Neural cell (in vitro differentiated cells): ENCODE measurements at regions not wholly inside any gene's neighbourhood (a gene's known extent, or its start where the extent isn't known, plus 50 kb on each side); places are given as distances from the start of the nearest gene placed in this dataset.

ENCODE experiments used
- H2AFZ ChIP-seq: fragments of 200-600, 300-800 bp; sonication (generic), shearing (Covaris generic); 2 replicates; pipeline ENCODE4 v1.6.0; 2014; ENCODE audit warnings: low read depth, mild to moderate bottlenecking, antibody characterized with exemption, low read length, moderate library complexity
- H3F3A ChIP-seq: fragments of 200-600 bp; shearing (Covaris generic); 2 replicates; pipeline ENCODE4 v1.6.1; 2016; ENCODE audit warnings: mild to moderate bottlenecking, moderate library complexity, mixed read lengths, antibody characterized with exemption, low read length; ENCODE audit not compliant: insufficient read depth, poor library complexity, severe bottlenecking
- H3K27ac ChIP-seq: fragments of 200-600, 300-800 bp; sonication (generic), shearing (Covaris generic); 2 replicates; pipeline ENCODE4 v1.5.1; 2014; ENCODE audit warnings: mild to moderate bottlenecking, low read length, moderate library complexity
- H3K27me3 ChIP-seq: fragments of 300-800, 200-600 bp; sonication (generic), shearing (Covaris generic); 2 replicates; pipeline ENCODE4 v1.6.0; 2014; ENCODE audit warnings: mild to moderate bottlenecking, low read depth, low read length, moderate library complexity; ENCODE audit not compliant: insufficient read depth
- H3K36me3 ChIP-seq: fragments of 300-800, 200-600 bp; sonication (generic), shearing (Covaris generic); 2 replicates; pipeline ENCODE4 v1.5.1; 2014; ENCODE audit warnings: mild to moderate bottlenecking, antibody characterized with exemption, low read length, moderate library complexity; ENCODE audit not compliant: insufficient read depth
- H3K4me2 ChIP-seq: fragments of 300-800, 200-600 bp; sonication (generic), shearing (Covaris generic); 2 replicates; pipeline ENCODE4 v1.6.0; 2014; ENCODE audit warnings: mild to moderate bottlenecking, low read length
- H3K4me3 ChIP-seq: fragments of 300-800, 200-600 bp; sonication (generic), shearing (Covaris generic); 2 replicates; pipeline ENCODE4 v1.5.1; 2014; ENCODE audit warnings: mild to moderate bottlenecking, low read length, moderate library complexity
- H3K79me2 ChIP-seq: fragments of 200-600 bp; shearing (Covaris generic); replicated peaks from 2 replicates; pipeline ENCODE4 v1.6.0; 2014; ENCODE audit warnings: mild to moderate bottlenecking, low read length, moderate library complexity; ENCODE audit not compliant: insufficient read depth
- H3K9ac ChIP-seq: fragments of 300-800, 200-600 bp; sonication (generic), shearing (Covaris generic); 2 replicates; pipeline ENCODE4 v1.6.1; 2016; ENCODE audit warnings: mild to moderate bottlenecking, low read length, mixed read lengths
- H3K9me2 ChIP-seq: fragments of 200-600 bp; shearing (Covaris generic); 2 replicates; pipeline ENCODE4 v1.6.1; 2016; ENCODE audit warnings: mild to moderate bottlenecking, low read length, mixed read lengths; ENCODE audit not compliant: insufficient read depth
- H3K9me3 ChIP-seq: fragments of 200-600, 300-800 bp; sonication (generic), shearing (Covaris generic); 2 replicates; pipeline ENCODE4 v1.6.1; 2016; ENCODE audit warnings: mild to moderate bottlenecking, mixed run types, low read length, moderate library complexity, mixed read lengths
- H4K20me1 ChIP-seq: fragments of 200-600 bp; shearing (Covaris generic); 2 replicates; pipeline ENCODE4 v1.6.1; 2016; ENCODE audit warnings: mild to moderate bottlenecking, mixed run types; ENCODE audit not compliant: insufficient read depth
- CTCF ChIP-seq: fragments of 450-650 bp; IDR thresholded peaks from 2 replicates; pipeline ENCODE4 v1.5.1; 2014; ENCODE audit warnings: antibody characterized with exemption, mild to moderate bottlenecking, moderate library complexity; ENCODE audit not compliant: poor library complexity, severe bottlenecking
- EP300 ChIP-seq: fragments of 450-650 bp; conservative IDR thresholded peaks from 2 replicates; pipeline ENCODE4 v1.6.1; 2014; ENCODE audit warnings: antibody characterized with exemption, mild to moderate bottlenecking, moderate library complexity; ENCODE audit not compliant: poor library complexity, severe bottlenecking
- EZH2 ChIP-seq: fragments of 200-600, 300-800 bp; shearing (Covaris generic), sonication (generic); IDR thresholded peaks from 2 replicates; pipeline ENCODE4 v1.6.1; 2014; ENCODE audit warnings: antibody characterized with exemption, low read length, borderline replicate concordance, mild to moderate bottlenecking; ENCODE audit not compliant: insufficient read depth, poor library complexity, severe bottlenecking
- MXI1 ChIP-seq: fragments of 450-650 bp; conservative IDR thresholded peaks from 2 replicates; pipeline ENCODE4 v1.6.1; 2014; ENCODE audit warnings: antibody characterized with exemption, mild to moderate bottlenecking; ENCODE audit not compliant: poor library complexity, severe bottlenecking
- POLR2AphosphoS5 ChIP-seq: IDR thresholded peaks from 2 replicates; pipeline ENCODE4 v1.6.1; 2012
- RAD21 ChIP-seq: fragments of 450-650 bp; conservative IDR thresholded peaks from 2 replicates; pipeline ENCODE4 v1.6.1; 2014; ENCODE audit warnings: antibody characterized with exemption, mild to moderate bottlenecking, moderate library complexity
- REST ChIP-seq: IDR thresholded peaks from 2 replicates; pipeline ENCODE4 v1.6.1; 2012; ENCODE audit warnings: borderline replicate concordance
- SMC3 ChIP-seq: fragments of 450-650 bp; conservative IDR thresholded peaks from 2 replicates; pipeline ENCODE4 v1.6.1; 2014; ENCODE audit warnings: antibody characterized with exemption, mild to moderate bottlenecking, moderate library complexity; ENCODE audit not compliant: poor library complexity
- TAF1 ChIP-seq: IDR thresholded peaks from 2 replicates; pipeline ENCODE4 v1.6.1; 2012; ENCODE audit warnings: low read depth

GRCh38 chr12:74794522-74794921 is 256.9 kb downstream of the ATXN7L3B start:
- TF ChIP-seq CTCF = no peak
- TF ChIP-seq TAF1 = no peak
- TF ChIP-seq MXI1 = no peak
- TF ChIP-seq RAD21 = no peak
- no peak for TF ChIP-seq EZH2
- TF ChIP-seq REST = no peak
- TF ChIP-seq POLR2AphosphoS5 = no peak
- no peak for TF ChIP-seq SMC3
- TF ChIP-seq EP300 = no peak
- H3K79me2 ChIP-seq = no peaks in the 10 kb centered on the region
- no peaks in the 10 kb centered on the region for H3K9me2 ChIP-seq
- H4K20me1 ChIP-seq = no peaks in the 10 kb centered on the region
- H3K4me2 ChIP-seq = no peak overlapping the region
- H3F3A ChIP-seq = no peaks in the 10 kb centered on the region
- H3K36me3 ChIP-seq = no peaks in the 10 kb centered on the region
- no peak overlapping the region for H3K4me3 ChIP-seq
- no peak overlapping the region for H2AFZ ChIP-seq
- H3K27me3 ChIP-seq = no peaks in the 10 kb centered on the region
- H3K9me3 ChIP-seq = no peaks in the 10 kb centered on the region
- no peak overlapping the region for H3K27ac ChIP-seq
- H3K9ac ChIP-seq = no peak overlapping the region

- TF ChIP-seq TAF1 (no peak), CTCF (no peak), REST (no peak), POLR2AphosphoS5 (no peak), MXI1 (no peak), RAD21 (no peak), EZH2 (no peak)
- no peaks in the 10 kb centered on the region for H4K20me1 ChIP-seq
- no peak overlapping the region for H3K9ac ChIP-seq
- no peak overlapping the region for H3K4me2 ChIP-seq
- no peaks in the 10 kb centered on the region for H3K27me3 ChIP-seq
- H3K4me3 ChIP-seq = no peak overlapping the region
- no peak overlapping the region for H2AFZ ChIP-seq
- no peaks in the 10 kb centered on the region for H3K9me2 ChIP-seq
- H3K36me3 ChIP-seq = no peaks in the 10 kb centered on the region
- no peaks in the 10 kb centered on the region for H3K9me3 ChIP-seq
- H3K79me2 ChIP-seq = no peaks in the 10 kb centered on the region
- H3F3A ChIP-seq = no peaks in the 10 kb centered on the region
- H3K27ac ChIP-seq = no peak overlapping the region
These were observed 264.0 kb downstream of the ATXN7L3B start for GRCh38 chr12:74801625-74802024.
